ENCODE measurements at regions not wholly inside any gene's neighbourhood (a gene's known extent, or its start where the extent isn't known, plus 50 kb on each side); places are given as distances from the start of the nearest gene placed in this dataset.

GRCh38 chr15:36234743-36235142 lies 344.7 kb upstream of the CDIN1 start:
- TF ChIP-seq CTCF (IDR thresholded peaks at IDR 0.05) (no peak), POLR2A (IDR thresholded peaks at IDR 0.05) (no peak)
- no peak for DNase-seq (ENCODE audit: low spot score in 2 of 2)
- intact Hi-C loops (cut with DNase I; ENCODE audit: low total_unique reads): no loop called here
- H3K4me3 ChIP-seq (ENCODE audit: low read depth, poor library complexity, severe bottlenecking): no peak overlapping the region

GRCh38 chr15:36235173-36235572 lies 344.3 kb upstream of the CDIN1 start:
- H3K4me3 ChIP-seq (ENCODE audit: low read depth, poor library complexity, severe bottlenecking): no peak overlapping the region
- intact Hi-C loops (cut with DNase I; ENCODE audit: low total_unique reads): no loop called here
- TF ChIP-seq POLR2A (IDR thresholded peaks at IDR 0.05) (no peak), CTCF (IDR thresholded peaks at IDR 0.05) (no peak)
- DNase-seq (ENCODE audit: low spot score in 2 of 2): no peak

GRCh38 chr15:36239509-36239908 lies 339.9 kb upstream of the CDIN1 start:
- no peak for TF ChIP-seq POLR2A (IDR thresholded peaks at IDR 0.05)
- no peak for TF ChIP-seq CTCF (IDR thresholded peaks at IDR 0.05)
- H3K4me3 ChIP-seq (ENCODE audit: low read depth, poor library complexity, severe bottlenecking): no peak overlapping the region
- 86 to 95% methylated on average over 1 of the region's 1 CpG for WGBS, 2 donors
- no peak for DNase-seq (ENCODE audit: low spot score in 2 of 2)
- intact Hi-C loops (cut with DNase I; ENCODE audit: low total_unique reads): no loop called here

GRCh38 chr15:36251450-36251849 lies 328.0 kb upstream of the CDIN1 start:
- no peak for TF ChIP-seq CTCF (IDR thresholded peaks at IDR 0.05)
- no peak for TF ChIP-seq POLR2A (IDR thresholded peaks at IDR 0.05)
- intact Hi-C loops (cut with DNase I; ENCODE audit: low total_unique reads): no loop called here
- WGBS, 2 donors: 83 to 90% methylated on average over 1 of the region's 1 CpG
- no peak for DNase-seq (ENCODE audit: low spot score in 2 of 2)
- H3K4me3 ChIP-seq (ENCODE audit: low read depth, poor library complexity, severe bottlenecking): no peak overlapping the region

GRCh38 chr15:36252146-36252711 lies 327.2 kb upstream of the CDIN1 start:
- TF ChIP-seq POLR2A (IDR thresholded peaks at IDR 0.05) (no peak), CTCF (IDR thresholded peaks at IDR 0.05) (no peak)
- 91% methylated on average over 10 of the region's 10 CpGs for WGBS, 2 donors
- intact Hi-C loops (cut with DNase I; ENCODE audit: low total_unique reads): no loop called here
- no peak for DNase-seq (ENCODE audit: low spot score in 2 of 2)
- no peak overlapping the region for H3K4me3 ChIP-seq (ENCODE audit: low read depth, poor library complexity, severe bottlenecking)

- H3K4me3 ChIP-seq (ENCODE audit: low read depth, poor library complexity, severe bottlenecking): no peak overlapping the region
- DNase-seq (ENCODE audit: low spot score in 2 of 2): no peak
- intact Hi-C loops (cut with DNase I; ENCODE audit: low total_unique reads): no loop called here
- no peak for TF ChIP-seq POLR2A (IDR thresholded peaks at IDR 0.05)
- no peak for TF ChIP-seq CTCF (IDR thresholded peaks at IDR 0.05)
These were observed 325.0 kb upstream of the CDIN1 start for GRCh38 chr15:36254426-36254825.

Measured in lower leg skin (tissue), 4 donors.